ENCODE measurements at regions not wholly inside any gene's neighbourhood (a gene's known extent, or its start where the extent isn't known, plus 50 kb on each side); places are given as distances from the start of the nearest gene placed in this dataset.

GRCh38 chr5:25357605-25358004, 712.8 kb upstream of the CDH10 start:
- DNase-seq (ENCODE audit: low read depth): no peak
- H3K4me3 ChIP-seq (ENCODE audit: low read depth, low read length): no peak overlapping the region
- no peak for TF ChIP-seq CTCF (conservative IDR thresholded peaks at IDR 0.05; ENCODE audit: low read depth, low read length)

GRCh38 chr5:25349746-25350145, 705.0 kb upstream of the CDH10 start:
- no peak for TF ChIP-seq CTCF (conservative IDR thresholded peaks at IDR 0.05; ENCODE audit: low read depth, low read length)

GRCh38 chr5:25345240-25345771, 700.5 kb upstream of the CDH10 start:
- H3K4me3 ChIP-seq (ENCODE audit: low read depth, low read length): no peak overlapping the region
- no peak for DNase-seq (ENCODE audit: low read depth)
- no peak for TF ChIP-seq CTCF (conservative IDR thresholded peaks at IDR 0.05; ENCODE audit: low read depth, low read length)

More at GRCh38 chr5:25349746-25350145, 705.0 kb upstream of the CDH10 start:
- no peak overlapping the region for H3K4me3 ChIP-seq (ENCODE audit: low read depth, low read length)
- no peak for DNase-seq (ENCODE audit: low read depth)

GRCh38 chr5:25339541-25339940, 694.8 kb upstream of the CDH10 start:
- no peak overlapping the region for H3K4me3 ChIP-seq (ENCODE audit: low read depth, low read length)
- no peak for TF ChIP-seq CTCF (conservative IDR thresholded peaks at IDR 0.05; ENCODE audit: low read depth, low read length)
- no peak for DNase-seq (ENCODE audit: low read depth)

- TF ChIP-seq CTCF (conservative IDR thresholded peaks at IDR 0.05; ENCODE audit: low read depth, low read length): no peak
- no peak for DNase-seq (ENCODE audit: low read depth)
- no peak overlapping the region for H3K4me3 ChIP-seq (ENCODE audit: low read depth, low read length)
Observed at GRCh38 chr5:25334350-25334749, 689.6 kb upstream of the CDH10 start.

GRCh38 chr5:25330721-25331120, 685.9 kb upstream of the CDH10 start:
- no peak for DNase-seq (ENCODE audit: low read depth)
- TF ChIP-seq CTCF (conservative IDR thresholded peaks at IDR 0.05; ENCODE audit: low read depth, low read length): no peak
- no peak overlapping the region for H3K4me3 ChIP-seq (ENCODE audit: low read depth, low read length)

- TF ChIP-seq CTCF (conservative IDR thresholded peaks at IDR 0.05; ENCODE audit: low read depth, low read length): no peak
- no peak overlapping the region for H3K4me3 ChIP-seq (ENCODE audit: low read depth, low read length)
- no peak for DNase-seq (ENCODE audit: low read depth)
Observed at GRCh38 chr5:25327172-25327571, 682.4 kb upstream of the CDH10 start.
